Stimulated activated naive CD8-positive, alpha-beta T cell treated with anti-CD3 and anti-CD28 coated beads, Interleukin-15, amount 100 ng/mL, for 72 hours (primary cell): ENCODE measurements at regions not wholly inside any gene's neighbourhood (a gene's known extent, or its start where the extent isn't known, plus 50 kb on each side); places are given as distances from the start of the nearest gene placed in this dataset.

ENCODE experiments used
- ATAC-seq: fragments of 150-1000 bp; cut with Tn5 transposase; 2 replicates; pipeline ENCODE4 v1.10.0; 2021; ENCODE audit warnings: mild to moderate bottlenecking, moderate library complexity
- DNase-seq, 2 donors: peaks; one replicate each; pipeline ENCODE4 v3.0.0; 2021 to 2022
- H3K27ac Mint-ChIP-seq, 2 donors: one replicate each; pipeline ENCODE4 v1.8.0; 2022; ENCODE audit warnings: mild to moderate bottlenecking in 2 of 2, mixed read lengths in 2 of 2, moderate library complexity in 2 of 2
- H3K27me3 Mint-ChIP-seq: one replicate; pipeline ENCODE4 v1.8.0; 2022; ENCODE audit warnings: mixed read lengths
- H3K4me1 Mint-ChIP-seq: one replicate; pipeline ENCODE4 v1.8.0; 2022; ENCODE audit warnings: mild to moderate bottlenecking, mixed read lengths
- H3K4me3 Mint-ChIP-seq, 2 donors: one replicate each; pipeline ENCODE4 v1.8.0; 2022; ENCODE audit warnings: mild to moderate bottlenecking in 2 of 2, mixed read lengths in 2 of 2, moderate library complexity in 1 of 2
- H3K9me3 Mint-ChIP-seq, 2 donors: one replicate each; pipeline ENCODE4 v1.8.0; 2022; ENCODE audit warnings: mixed read lengths in 2 of 2

DNA sequence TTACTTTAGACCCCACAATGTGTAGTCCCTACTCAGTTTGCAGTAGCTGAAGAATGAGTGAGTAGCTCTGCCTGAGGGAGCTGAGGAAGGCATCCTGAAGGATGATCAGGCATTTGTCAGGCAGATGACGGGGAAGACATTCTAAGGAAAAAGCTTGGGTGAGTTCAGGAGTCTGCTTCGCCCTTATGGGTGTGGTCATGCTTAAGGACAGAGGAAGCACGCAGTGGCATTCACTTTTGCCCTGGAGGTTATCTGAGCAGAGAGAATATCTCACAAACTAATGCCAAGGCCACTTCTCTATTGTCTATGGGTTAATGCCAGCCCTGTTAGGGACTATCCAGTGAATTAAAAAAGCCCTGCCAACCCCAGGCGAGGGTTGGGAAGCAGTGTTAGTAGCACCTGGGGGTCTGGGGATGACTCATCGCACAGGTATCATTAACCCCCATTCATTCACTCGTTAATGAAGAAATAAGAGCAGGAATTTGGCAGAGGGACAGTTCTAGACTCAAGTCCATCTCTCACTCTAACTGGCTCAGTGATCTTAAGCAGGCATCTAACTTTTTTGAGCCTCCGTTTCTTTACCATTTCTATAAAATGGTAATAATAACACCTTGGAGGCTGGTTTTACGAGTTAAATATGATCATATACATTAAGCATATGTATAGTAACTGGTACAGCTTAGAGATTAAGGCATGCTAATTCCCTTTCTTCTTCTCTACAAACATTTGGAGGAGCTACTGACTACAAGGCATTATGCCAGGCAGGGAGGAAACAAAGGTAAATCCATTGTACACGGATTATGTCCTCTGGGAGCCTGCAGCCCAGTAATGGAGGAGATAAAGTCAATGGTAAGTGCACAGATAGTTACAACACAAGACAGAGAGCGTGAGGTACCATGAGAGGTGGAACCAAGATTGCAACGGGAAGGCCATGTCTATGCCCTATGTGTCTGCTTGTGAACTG is 93.2 kb upstream of the AKIRIN2 start:
- Mint-ChIP-seq H3K4me3 (no peak overlapping the region), H3K4me1 (no peaks in the 10 kb centered on the region), H3K9me3 (no peaks in the 10 kb centered on the region), H3K27me3 (peaks cover 12% of the 10 kb centered on the region), H3K27ac (no peak overlapping the region)
- DNase-seq (no peak), ATAC-seq (no peak)

DNA sequence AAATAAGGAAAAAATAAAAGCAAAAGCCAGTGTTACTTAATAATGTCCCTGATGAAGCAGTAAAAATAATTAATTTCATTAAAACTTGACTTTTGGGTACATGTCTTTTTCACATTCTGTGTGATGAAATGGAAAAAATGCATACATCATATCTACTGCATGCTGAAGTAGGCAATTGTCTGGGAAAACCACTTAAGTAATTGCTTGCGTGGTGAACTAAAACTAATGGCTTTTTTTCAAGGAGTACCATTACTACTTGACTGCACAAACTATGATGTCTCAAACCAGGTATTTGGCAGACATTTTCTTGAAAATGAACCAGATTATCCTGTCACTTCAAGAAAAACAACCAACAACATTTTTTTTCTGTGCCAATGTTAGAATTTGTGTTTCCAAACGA is 91.3 kb upstream of the AKIRIN2 start:
- H3K27me3 Mint-ChIP-seq: peaks cover 15% of the 10 kb centered on the region
- H3K4me3 Mint-ChIP-seq: no peak overlapping the region
- H3K4me1 Mint-ChIP-seq: no peaks in the 10 kb centered on the region
- no peak for DNase-seq
- no peaks in the 10 kb centered on the region for H3K9me3 Mint-ChIP-seq
- ATAC-seq: no peak
- no peak overlapping the region for H3K27ac Mint-ChIP-seq

DNA sequence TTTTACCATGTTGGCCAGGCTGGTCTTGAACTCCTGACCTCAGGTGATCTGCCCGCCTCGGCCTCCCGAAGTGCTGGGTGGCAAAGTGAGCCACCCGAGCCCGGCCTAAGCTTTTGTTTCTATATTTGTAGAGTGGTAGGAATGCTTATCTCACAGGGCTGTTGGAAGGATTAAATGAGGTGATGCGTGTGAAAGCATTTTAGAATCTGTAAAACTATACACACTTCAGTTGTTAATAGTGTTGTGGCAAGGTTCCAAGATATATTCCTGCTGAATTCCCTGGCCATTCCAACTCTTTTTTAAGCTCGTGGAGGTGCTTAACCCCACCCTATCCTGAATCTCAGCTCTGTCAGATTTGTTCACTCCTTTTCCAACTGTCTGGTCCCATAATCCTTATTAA is 89.9 kb upstream of the AKIRIN2 start:
- DNase-seq: no peak
- H3K4me3 Mint-ChIP-seq: no peak overlapping the region
- H3K27ac Mint-ChIP-seq: no peak overlapping the region
- H3K4me1 Mint-ChIP-seq: no peaks in the 10 kb centered on the region
- ATAC-seq: no peak
- H3K9me3 Mint-ChIP-seq: no peaks in the 10 kb centered on the region
- peaks cover 15% of the 10 kb centered on the region for H3K27me3 Mint-ChIP-seq

DNA sequence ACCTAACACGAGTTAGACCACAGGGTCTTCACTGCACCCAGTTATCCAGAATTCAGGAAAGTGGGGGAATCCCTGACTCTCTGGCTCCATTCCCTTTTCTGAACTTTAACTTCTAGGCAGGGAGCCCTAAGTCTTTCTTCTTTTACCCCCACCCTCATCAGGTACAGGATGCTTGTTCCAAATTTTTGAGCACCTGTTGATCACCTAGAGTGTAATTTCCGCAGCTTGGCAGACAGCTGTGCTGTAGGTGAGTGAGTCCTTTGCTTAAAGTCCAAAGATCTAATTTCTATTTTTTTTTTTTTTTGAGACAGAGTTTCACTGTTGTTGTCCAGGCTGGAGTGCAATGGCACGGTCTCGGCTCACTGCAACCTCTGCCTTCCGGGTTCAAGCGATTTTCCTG is 89.5 kb upstream of the AKIRIN2 start:
- peaks cover 15% of the 10 kb centered on the region for H3K27me3 Mint-ChIP-seq
- no peak overlapping the region for H3K27ac Mint-ChIP-seq

DNA sequence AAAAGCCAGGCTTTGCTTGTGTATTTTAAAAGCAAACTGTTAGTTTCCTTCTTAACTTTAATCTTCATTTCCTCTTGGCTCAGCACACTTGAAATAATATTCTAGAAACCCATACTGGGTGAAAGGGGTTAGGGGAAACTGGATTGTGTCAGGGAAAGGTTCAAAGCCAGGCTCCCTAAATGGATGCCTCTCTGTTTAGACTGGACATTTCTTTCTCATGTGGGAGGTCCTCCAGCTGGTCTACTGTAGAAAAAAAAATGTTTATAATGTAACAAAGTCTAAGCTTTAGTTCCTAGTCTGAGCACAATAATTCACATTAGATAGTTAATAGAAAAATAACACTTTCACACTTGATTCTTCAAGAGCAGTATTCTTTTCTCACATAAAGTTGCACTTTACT is 89.0 kb upstream of the AKIRIN2 start:
- H3K4me3 Mint-ChIP-seq: no peak overlapping the region

More for the DNA sequence above, 89.5 kb upstream of the AKIRIN2 start:
- Mint-ChIP-seq H3K9me3 (no peaks in the 10 kb centered on the region), H3K4me1 (no peaks in the 10 kb centered on the region), H3K4me3 (no peak overlapping the region)
- DNase-seq (no peak), ATAC-seq (no peak)

DNA sequence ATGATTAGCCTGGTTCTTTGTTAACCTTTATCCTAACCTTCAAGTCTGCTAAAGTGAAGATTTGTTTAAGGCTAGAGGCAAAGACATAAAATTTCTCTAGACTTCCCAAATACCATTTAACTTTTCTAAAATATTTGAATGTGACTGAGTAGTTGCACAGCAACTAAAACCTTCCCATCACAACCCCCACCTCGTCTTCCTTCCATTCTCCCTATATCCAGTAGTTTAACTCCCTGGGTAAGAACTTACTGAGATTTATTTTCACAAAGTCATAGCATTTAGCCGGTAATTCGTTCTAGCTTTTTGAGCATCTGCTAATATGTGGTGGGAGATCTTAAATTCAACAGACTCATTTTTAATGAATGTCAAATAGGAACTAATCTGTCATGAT is 87.9 kb upstream of the AKIRIN2 start:
- Mint-ChIP-seq H3K4me1 (no peaks in the 10 kb centered on the region), H3K27ac (no peak overlapping the region), H3K4me3 (no peak overlapping the region), H3K9me3 (no peaks in the 10 kb centered on the region), H3K27me3 (peaks cover 15% of the 10 kb centered on the region)
- DNase-seq: no peak
- no peak for ATAC-seq

More for the DNA sequence above, 89.0 kb upstream of the AKIRIN2 start:
- DNase-seq: no peak
- Mint-ChIP-seq H3K27ac (no peak overlapping the region), H3K27me3 (peaks cover 15% of the 10 kb centered on the region), H3K4me1 (no peaks in the 10 kb centered on the region), H3K9me3 (no peaks in the 10 kb centered on the region)
- no peak for ATAC-seq

GRCh38 chr6:87789198-87789899 is 87.3 kb upstream of the AKIRIN2 start:
- ATAC-seq: no peak
- H3K27ac Mint-ChIP-seq: no peak overlapping the region
- H3K4me3 Mint-ChIP-seq: no peak overlapping the region
- H3K27me3 Mint-ChIP-seq: peaks cover 15% of the 10 kb centered on the region
- DNase-seq: no peak
- no peaks in the 10 kb centered on the region for H3K4me1 Mint-ChIP-seq
- no peaks in the 10 kb centered on the region for H3K9me3 Mint-ChIP-seq

GRCh38 chr6:87788141-87788540 is 86.1 kb upstream of the AKIRIN2 start:
- Mint-ChIP-seq H3K9me3 (no peaks in the 10 kb centered on the region), H3K27me3 (peaks cover 15% of the 10 kb centered on the region), H3K4me3 (no peak overlapping the region), H3K27ac (no peak overlapping the region), H3K4me1 (no peaks in the 10 kb centered on the region)
- no peak for DNase-seq
- ATAC-seq: no peak

DNA sequence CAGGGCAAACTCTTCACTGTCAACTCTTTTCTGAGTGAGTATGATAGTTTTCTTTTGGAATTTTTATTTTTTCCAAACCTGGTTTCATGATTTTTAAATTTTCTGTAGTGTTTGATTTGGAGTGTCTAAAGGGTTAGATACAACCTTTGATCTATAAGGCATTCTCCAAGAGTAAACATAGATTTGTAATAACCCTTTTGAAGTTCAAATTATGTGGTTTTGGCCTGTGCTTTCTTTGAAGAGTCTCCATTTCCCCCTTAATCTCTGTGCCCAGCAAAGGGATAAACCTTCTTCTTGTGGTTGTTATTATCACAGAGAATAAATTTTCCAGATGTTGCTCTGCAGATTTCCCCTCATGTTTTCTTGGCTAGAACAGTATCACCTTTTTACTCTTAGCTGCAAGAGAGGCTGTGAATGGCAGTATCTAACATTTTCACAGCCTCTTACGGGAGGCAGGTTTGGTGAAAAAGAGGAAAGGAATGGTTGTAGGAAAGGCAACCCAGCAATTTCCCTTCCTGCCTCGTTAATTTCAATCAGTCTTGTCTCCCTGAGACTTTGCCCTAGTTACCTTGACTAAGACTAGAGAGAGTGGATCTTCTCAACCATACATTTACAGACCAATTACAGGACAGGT is 83.3 kb upstream of the AKIRIN2 start:
- Mint-ChIP-seq H3K4me3 (no peak overlapping the region), H3K27me3 (peaks cover 15% of the 10 kb centered on the region), H3K27ac (no peak overlapping the region), H3K9me3 (no peaks in the 10 kb centered on the region), H3K4me1 (no peaks in the 10 kb centered on the region)
- no peak for ATAC-seq
- DNase-seq: no peak

DNA sequence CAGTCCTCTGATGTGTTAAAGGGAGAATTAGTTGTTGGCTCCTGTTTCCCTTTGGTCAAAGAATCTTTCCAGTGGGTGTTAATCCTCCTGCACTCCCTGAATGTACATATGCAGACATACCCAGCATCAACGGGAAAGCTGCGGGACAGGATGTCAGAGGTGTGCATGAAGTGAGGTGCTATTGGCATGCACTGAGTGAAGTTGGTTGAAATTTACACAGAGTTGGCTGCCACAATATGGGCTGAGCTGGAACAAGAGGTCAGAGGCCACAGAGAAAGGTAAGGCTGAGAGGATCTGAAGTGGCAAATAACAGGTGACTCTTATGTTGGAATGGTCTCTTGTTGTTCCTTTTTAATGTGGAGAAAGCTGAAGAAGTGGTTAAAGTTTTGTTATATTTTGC is 82.7 kb upstream of the AKIRIN2 start:
- DNase-seq (no peak), ATAC-seq (no peak)
- peaks cover 8% of the 10 kb centered on the region for H3K27me3 Mint-ChIP-seq
- no peaks in the 10 kb centered on the region for H3K9me3 Mint-ChIP-seq
- H3K4me3 Mint-ChIP-seq: no peak overlapping the region
- H3K4me1 Mint-ChIP-seq: no peaks in the 10 kb centered on the region
- H3K27ac Mint-ChIP-seq: no peak overlapping the region

DNA sequence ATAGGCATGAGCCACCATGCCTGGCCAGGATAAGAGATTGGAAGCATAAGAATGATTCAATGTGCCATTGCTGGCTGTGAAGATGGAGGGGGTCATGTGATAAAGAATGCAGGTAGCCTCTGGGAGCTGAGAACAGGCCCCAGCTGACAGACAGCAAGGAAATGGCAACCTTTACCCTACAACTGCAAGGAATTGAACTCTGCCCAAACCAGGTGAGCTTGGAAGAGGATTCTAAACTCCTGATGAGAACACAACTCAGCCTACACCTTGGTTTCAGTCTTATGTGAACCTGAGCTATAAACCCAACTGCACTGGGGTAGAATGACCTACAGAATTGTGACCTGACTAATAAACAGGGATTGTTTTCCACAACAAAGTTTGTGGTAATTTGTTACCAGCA is 82.0 kb upstream of the AKIRIN2 start:
- H3K9me3 Mint-ChIP-seq: no peaks in the 10 kb centered on the region
- ATAC-seq (no peak), DNase-seq (no peak)
- H3K4me3 Mint-ChIP-seq: no peak overlapping the region
- no peak overlapping the region for H3K27ac Mint-ChIP-seq
- no peaks in the 10 kb centered on the region for H3K4me1 Mint-ChIP-seq
- peaks cover 2% of the 10 kb centered on the region for H3K27me3 Mint-ChIP-seq

GRCh38 chr6:87779542-87779941 is 77.5 kb upstream of the AKIRIN2 start:
- no peak overlapping the region for H3K27ac Mint-ChIP-seq
- H3K27me3 Mint-ChIP-seq: no peaks in the 10 kb centered on the region
- no peak for DNase-seq
- H3K9me3 Mint-ChIP-seq: no peaks in the 10 kb centered on the region
- no peak overlapping the region for H3K4me3 Mint-ChIP-seq
- ATAC-seq: no peak
- H3K4me1 Mint-ChIP-seq: no peaks in the 10 kb centered on the region

- H3K27ac Mint-ChIP-seq: no peak overlapping the region
- no peaks in the 10 kb centered on the region for H3K9me3 Mint-ChIP-seq
- DNase-seq: no peak
- H3K4me1 Mint-ChIP-seq: no peaks in the 10 kb centered on the region
- no peaks in the 10 kb centered on the region for H3K27me3 Mint-ChIP-seq
- no peak overlapping the region for H3K4me3 Mint-ChIP-seq
- no peak for ATAC-seq
Observed at GRCh38 chr6:87772597-87773530, 70.8 kb upstream of the AKIRIN2 start.

DNA sequence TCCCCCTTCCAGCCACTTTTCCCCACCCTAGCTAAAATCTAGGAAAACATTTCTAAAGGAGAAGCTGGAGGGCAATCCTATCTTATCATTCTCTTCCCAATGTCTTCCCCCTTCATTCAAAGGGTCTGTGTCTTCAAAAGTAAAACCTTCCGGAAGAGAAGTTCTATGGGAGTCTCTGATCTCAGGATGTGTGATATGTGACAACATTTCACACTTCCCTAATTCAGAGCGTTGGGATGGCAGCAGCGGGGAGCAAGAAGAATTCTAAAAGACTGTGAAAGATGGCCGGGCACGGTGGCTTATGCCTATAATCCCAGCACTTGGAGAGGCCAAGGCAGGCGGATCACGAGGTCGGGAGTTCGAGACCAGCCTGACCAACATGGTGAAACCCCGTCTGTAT is 65.4 kb upstream of the AKIRIN2 start:
- H3K9me3 Mint-ChIP-seq: peaks cover 0 to 9% of the 10 kb centered on the region in 2 donors
- no peak overlapping the region for H3K4me3 Mint-ChIP-seq
- H3K4me1 Mint-ChIP-seq: no peaks in the 10 kb centered on the region
- DNase-seq (no peak), ATAC-seq (no peak)
- no peaks in the 10 kb centered on the region for H3K27me3 Mint-ChIP-seq
- no peak overlapping the region for H3K27ac Mint-ChIP-seq

DNA sequence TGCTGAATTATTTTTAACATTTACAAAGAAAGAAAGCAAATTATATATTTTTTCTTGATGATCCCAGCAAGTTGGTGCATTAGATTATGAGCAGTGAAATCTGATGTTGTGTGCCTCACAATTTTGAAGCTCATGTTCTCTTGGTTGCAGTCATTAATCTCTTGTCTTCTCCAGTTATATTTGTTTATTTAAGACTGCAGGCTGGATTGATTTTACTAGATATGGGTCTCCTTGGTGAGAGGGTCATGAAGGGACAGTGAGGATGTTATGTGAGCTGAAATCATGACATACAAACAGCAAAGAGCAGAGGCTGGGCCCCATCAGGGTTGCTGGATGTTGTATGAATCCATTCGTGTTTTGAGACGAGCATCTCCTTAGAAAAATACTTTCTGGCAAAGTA is 64.2 kb upstream of the AKIRIN2 start:
- H3K4me1 Mint-ChIP-seq: no peaks in the 10 kb centered on the region
- no peak overlapping the region for H3K27ac Mint-ChIP-seq
- peaks cover 0 to 9% of the 10 kb centered on the region in 2 donors for H3K9me3 Mint-ChIP-seq
- DNase-seq (no peak), ATAC-seq (no peak)
- H3K27me3 Mint-ChIP-seq: no peaks in the 10 kb centered on the region
- H3K4me3 Mint-ChIP-seq: no peak overlapping the region
